Motor neuron (in vitro differentiated cells): ENCODE measurements at regions not wholly inside any gene's neighbourhood (a gene's known extent, or its start where the extent isn't known, plus 50 kb on each side); places are given as distances from the start of the nearest gene placed in this dataset.

Experiments
- ATAC-seq, 8 experiments: fragments of 200-7000 bp; cut with Tn5 transposase; replicated peaks in 6 of 8; 2 replicates each; pipeline ENCODE4 v1.8.0; 2021; ENCODE audit warnings: mild to moderate bottlenecking in 8 of 8, moderate library complexity in 8 of 8
- H3K27ac ChIP-seq, 2 donors: fragments of 250-450 bp; sonication (Bioruptor Pico); 2 replicates each; pipeline ENCODE4 v1.9.0; 2021; ENCODE audit warnings: antibody characterized with exemption in 2 of 2, mild to moderate bottlenecking in 2 of 2, moderate library complexity in 1 of 2
- H3K4me1 ChIP-seq, 2 donors: fragments of 250-450 bp; sonication (Bioruptor Pico); replicated peaks in 1 of 2; 2 replicates each; pipeline ENCODE4 v1.6.1; 2021; ENCODE audit warnings: antibody characterized with exemption in 2 of 2, mild to moderate bottlenecking in 2 of 2, moderate library complexity in 1 of 2
- H3K4me3 ChIP-seq, 5 donors: fragments of 250-450 bp; sonication (Bioruptor Pico); 2 replicates each; pipeline ENCODE4 v1.9.0; 2021; ENCODE audit warnings: antibody characterized with exemption in 5 of 5, mild to moderate bottlenecking in 5 of 5, moderate library complexity in 4 of 5
- WGBS, 10 experiments: fragments of 450-650 bp; shearing (Covaris generic); methylation state at CpG; one replicate each; pipeline ENCODE4 v1.0.0; 2022; 5-methylcytosine and 5-hydroxymethylcytosine counted together
- in situ Hi-C, 9 experiments: fragments of 400-800 bp; cut with MboI; loops; one replicate each; pipeline ENCODE4 v1.15.0; 2021; ENCODE audit warnings: low sequenced_read_pairs in 9 of 9, low pct_unique_long_range_greater_than_20kb in 2 of 9; ENCODE audit not compliant: unreplicated experiment in 9 of 9

- Histone ChIP-seq H3K4me1 (peaks cover 0 to 4% of the 10 kb centered on the region in 2 donors), H3K27ac (no peak overlapping the region), H3K4me3 (no peak overlapping the region)
- no peak for ATAC-seq
- 80 to 100% (median 89%) methylated on average over 1 to 7 of the region's 7 CpGs; no CpG with 5 or more reads in 3 of the 10 experiments for WGBS, 10 experiments
- in situ Hi-C loops: no loop called here
Measured at GRCh38 chr20:50261471-50262212, 71.0 kb downstream of the CEBPB start.

GRCh38 chr20:50263831-50264230, 73.2 kb downstream of the CEBPB start:
- peaks cover 0 to 4% of the 10 kb centered on the region in 2 donors for H3K4me1 ChIP-seq
- WGBS, 10 experiments: 0 to 100% (median 100%) methylated on average over 1 to 3 of the region's 3 CpGs; no CpG with 5 or more reads in 1 of the 10 experiments
- H3K4me3 ChIP-seq: no peak overlapping the region
- ATAC-seq: no peak
- no peak overlapping the region for H3K27ac ChIP-seq
- in situ Hi-C loops: no loop called here

GRCh38 chr20:50264534-50265145, 74.0 kb downstream of the CEBPB start:
- in situ Hi-C loops: no loop called here
- H3K4me1 ChIP-seq: peaks cover 0 to 4% of the 10 kb centered on the region in 2 donors
- ATAC-seq: no peak
- H3K27ac ChIP-seq: no peak overlapping the region
- WGBS, 10 experiments: 57 to 100% (median 91%) methylated on average over 2 to 8 of the region's 13 CpGs; no CpG with 5 or more reads in 3 of the 10 experiments
- no peak overlapping the region for H3K4me3 ChIP-seq

- H3K4me1 ChIP-seq: no peaks in the 10 kb centered on the region
- H3K4me3 ChIP-seq: no peak overlapping the region
- no peak overlapping the region for H3K27ac ChIP-seq
- 92 to 100% (median 100%) methylated on average over 2 to 8 of the region's 12 CpGs; no CpG with 5 or more reads in 4 of the 10 experiments for WGBS, 10 experiments
- no peak for ATAC-seq
- in situ Hi-C loops: no loop called here
Measured at GRCh38 chr20:50265245-50265946, 74.8 kb downstream of the CEBPB start.

GRCh38 chr20:50266293-50267040, 75.8 kb downstream of the CEBPB start:
- H3K27ac ChIP-seq: no peak overlapping the region
- 64 to 94% (median 77%) methylated on average over 2 to 6 of the region's 10 CpGs; no CpG with 5 or more reads in 5 of the 10 experiments for WGBS, 10 experiments
- no peak for ATAC-seq
- in situ Hi-C loops: no loop called here
- H3K4me3 ChIP-seq: no peak overlapping the region
- H3K4me1 ChIP-seq: no peaks in the 10 kb centered on the region

GRCh38 chr20:50267041-50267865, 76.6 kb downstream of the CEBPB start:
- Histone ChIP-seq H3K4me1 (no peaks in the 10 kb centered on the region), H3K27ac (no peak overlapping the region), H3K4me3 (no peak overlapping the region)
- ATAC-seq: peak in 2 of 8 experiments; percentile 55 to 69
- WGBS, 10 experiments: 17 to 90% (median 37%) methylated on average over 1 to 3 of the region's 21 CpGs; no CpG with 5 or more reads in 6 of the 10 experiments
- in situ Hi-C loops: no loop called here

- H3K4me3 ChIP-seq: no peak overlapping the region
- no peak for ATAC-seq
- no peak overlapping the region for H3K27ac ChIP-seq
- no peaks in the 10 kb centered on the region for H3K4me1 ChIP-seq
- in situ Hi-C loops: no loop called here
- WGBS, 10 experiments: 51 to 80% (median 67%) methylated on average over 1 to 4 of the region's 5 CpGs; no CpG with 5 or more reads in 6 of the 10 experiments
Measured at GRCh38 chr20:50267866-50268219, 77.2 kb downstream of the CEBPB start.

GRCh38 chr20:50269091-50270033, 78.7 kb downstream of the CEBPB start:
- in situ Hi-C loops: no loop called here
- Histone ChIP-seq H3K4me1 (no peaks in the 10 kb centered on the region), H3K27ac (no peak overlapping the region), H3K4me3 (no peak overlapping the region)
- peak in 1 of 8 experiments; percentile 30 for ATAC-seq
- WGBS, 10 experiments: 25 to 90% (median 82%) methylated on average over 1 to 8 of the region's 20 CpGs; no CpG with 5 or more reads in 3 of the 10 experiments

- no peak overlapping the region for H3K27ac ChIP-seq
- no peak overlapping the region for H3K4me3 ChIP-seq
- no peaks in the 10 kb centered on the region for H3K4me1 ChIP-seq
- WGBS, 10 experiments: 80 to 100% methylated on average over 1 to 5 of the region's 8 CpGs; no CpG with 5 or more reads in 8 of the 10 experiments
- in situ Hi-C loops: no loop called here
- no peak for ATAC-seq
Measured at GRCh38 chr20:50270034-50270395, 79.4 kb downstream of the CEBPB start.

- no peak overlapping the region for H3K4me3 ChIP-seq
- WGBS, 10 experiments: 90 to 100% (median 93%) methylated on average over 1 to 17 of the region's 19 CpGs; no CpG with 5 or more reads in 2 of the 10 experiments
- no peaks in the 10 kb centered on the region for H3K4me1 ChIP-seq
- in situ Hi-C loops: no loop called here
- H3K27ac ChIP-seq: no peak overlapping the region
- no peak for ATAC-seq
Measured at GRCh38 chr20:50270569-50270968, 79.9 kb downstream of the CEBPB start.

- Histone ChIP-seq H3K4me3 (no peak overlapping the region), H3K4me1 (no peaks in the 10 kb centered on the region), H3K27ac (no peak overlapping the region)
- in situ Hi-C loops: no loop called here
- ATAC-seq: no peak
- 66 to 82% (median 75%) methylated on average over 2 to 5 of the region's 7 CpGs; no CpG with 5 or more reads in 5 of the 10 experiments for WGBS, 10 experiments
Measured at GRCh38 chr20:50271176-50271575, 80.5 kb downstream of the CEBPB start.
